ENCODE measurements at regions not wholly inside any gene's neighbourhood (a gene's known extent, or its start where the extent isn't known, plus 50 kb on each side); places are given as distances from the start of the nearest gene placed in this dataset.

DNA sequence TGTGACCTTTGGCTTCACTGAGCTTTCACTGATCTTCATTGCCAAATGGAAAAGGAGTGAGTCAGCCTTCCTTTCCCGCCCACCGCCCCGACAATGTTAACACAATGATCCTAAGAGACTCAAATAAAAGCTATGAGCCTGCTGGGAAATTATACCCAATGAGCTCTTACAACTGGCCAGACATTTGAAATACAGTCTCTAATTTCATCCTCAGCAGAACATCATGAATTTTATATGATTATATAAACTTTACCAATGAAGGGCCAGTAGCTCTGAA, 252.5 kb downstream of the SIPA1L2 start:
- ChIA-PET POLR2A (interaction anchor here (0.6 kb wide), 1 partner anchor 589 kb away, joined by 3 read pairs; no protein-coding TSS in a partner anchor), CTCF (no interaction called here)
- intact Hi-C loops (cut with micrococcal nuclease; ENCODE audit: unreplicated experiment) (no loop called here), in situ Hi-C loops (cut with HindIII; ENCODE audit: low pct_unique_long_range_greater_than_20kb, low sequenced_read_pairs) (no loop called here)
- Histone ChIP-seq H3K9me3 (ENCODE audit: control insufficient read depth, insufficient read depth, low read depth, low read length) (no peaks in the 10 kb centered on the region), H3K27ac (ENCODE audit: low read length) (no peak overlapping the region), H3K4me3 (ENCODE audit: low read depth in 2 of 2, low read length in 2 of 2) (no peak overlapping the region), H3K4me1 (ENCODE audit: control insufficient read depth, insufficient read depth, low read length) (no peaks in the 10 kb centered on the region), H3K27me3 (ENCODE audit: control insufficient read depth, insufficient read depth, low read length) (no peaks in the 10 kb centered on the region), H3K36me3 (ENCODE audit: control insufficient read depth, insufficient read depth, low read length) (no peaks in the 10 kb centered on the region)
- DNase-seq (ENCODE audit: low read depth, low spot score) (no peak), ATAC-seq (no peak)
- TF ChIP-seq SIN3A (IDR thresholded peaks at IDR 0.05; ENCODE audit: borderline replicate concordance, insufficient read depth, low read depth, low read length) = no peak
- no peak for TF ChIP-seq TCF7L2 (IDR thresholded peaks at IDR 0.05; ENCODE audit: low read depth, low read length)
- no peak for TF ChIP-seq POLR2AphosphoS5 (IDR thresholded peaks at IDR 0.05; ENCODE audit: low read depth, low read length)
- TF ChIP-seq CTCF (IDR thresholded peaks at IDR 0.05) = no peak
- TF ChIP-seq, protein P1, sequence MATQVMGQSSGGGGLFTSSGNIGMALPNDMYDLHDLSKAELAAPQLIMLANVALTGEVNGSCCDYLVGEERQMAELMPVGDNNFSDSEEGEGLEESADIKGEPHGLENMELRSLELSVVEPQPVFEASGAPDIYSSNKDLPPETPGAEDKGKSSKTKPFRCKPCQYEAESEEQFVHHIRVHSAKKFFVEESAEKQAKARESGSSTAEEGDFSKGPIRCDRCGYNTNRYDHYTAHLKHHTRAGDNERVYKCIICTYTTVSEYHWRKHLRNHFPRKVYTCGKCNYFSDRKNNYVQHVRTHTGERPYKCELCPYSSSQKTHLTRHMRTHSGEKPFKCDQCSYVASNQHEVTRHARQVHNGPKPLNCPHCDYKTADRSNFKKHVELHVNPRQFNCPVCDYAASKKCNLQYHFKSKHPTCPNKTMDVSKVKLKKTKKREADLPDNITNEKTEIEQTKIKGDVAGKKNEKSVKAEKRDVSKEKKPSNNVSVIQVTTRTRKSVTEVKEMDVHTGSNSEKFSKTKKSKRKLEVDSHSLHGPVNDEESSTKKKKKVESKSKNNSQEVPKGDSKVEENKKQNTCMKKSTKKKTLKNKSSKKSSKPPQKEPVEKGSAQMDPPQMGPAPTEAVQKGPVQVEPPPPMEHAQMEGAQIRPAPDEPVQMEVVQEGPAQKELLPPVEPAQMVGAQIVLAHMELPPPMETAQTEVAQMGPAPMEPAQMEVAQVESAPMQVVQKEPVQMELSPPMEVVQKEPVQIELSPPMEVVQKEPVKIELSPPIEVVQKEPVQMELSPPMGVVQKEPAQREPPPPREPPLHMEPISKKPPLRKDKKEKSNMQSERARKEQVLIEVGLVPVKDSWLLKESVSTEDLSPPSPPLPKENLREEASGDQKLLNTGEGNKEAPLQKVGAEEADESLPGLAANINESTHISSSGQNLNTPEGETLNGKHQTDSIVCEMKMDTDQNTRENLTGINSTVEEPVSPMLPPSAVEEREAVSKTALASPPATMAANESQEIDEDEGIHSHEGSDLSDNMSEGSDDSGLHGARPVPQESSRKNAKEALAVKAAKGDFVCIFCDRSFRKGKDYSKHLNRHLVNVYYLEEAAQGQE (IDR thresholded peaks at IDR 0.05; ENCODE audit: insufficient read depth in 1 of 2, low read depth in 2 of 2, low read length in 1 of 2) = no peak
- BruUV-seq (replicated peaks) = no TSS peak

GRCh38 chr1:232376632-232377493, 253.1 kb downstream of the SIPA1L2 start:
- no peak for ATAC-seq
- in situ Hi-C loops (cut with HindIII; ENCODE audit: low pct_unique_long_range_greater_than_20kb, low sequenced_read_pairs) (no loop called here), intact Hi-C loops (cut with micrococcal nuclease; ENCODE audit: unreplicated experiment) (no loop called here)

More at GRCh38 chr1:232376632-232377493, 253.1 kb downstream of the SIPA1L2 start:
- H3K4me3 ChIP-seq (ENCODE audit: low read depth in 2 of 2, low read length in 2 of 2) = no peak overlapping the region
- ChIA-PET CTCF (no interaction called here), POLR2A (no interaction called here)
- no TSS peak for BruUV-seq (replicated peaks)
- H3K27me3 ChIP-seq (ENCODE audit: control insufficient read depth, insufficient read depth, low read length) = no peaks in the 10 kb centered on the region
- H3K36me3 ChIP-seq (ENCODE audit: control insufficient read depth, insufficient read depth, low read length) = no peaks in the 10 kb centered on the region
- no peak overlapping the region for H3K27ac ChIP-seq (ENCODE audit: low read length)
- no peaks in the 10 kb centered on the region for H3K9me3 ChIP-seq (ENCODE audit: control insufficient read depth, insufficient read depth, low read depth, low read length)
- no peak for DNase-seq (ENCODE audit: low read depth, low spot score)
- H3K4me1 ChIP-seq (ENCODE audit: control insufficient read depth, insufficient read depth, low read length) = no peaks in the 10 kb centered on the region
- TF ChIP-seq SIN3A (IDR thresholded peaks at IDR 0.05; ENCODE audit: borderline replicate concordance, insufficient read depth, low read depth, low read length) (no peak), TCF7L2 (IDR thresholded peaks at IDR 0.05; ENCODE audit: low read depth, low read length) (no peak), POLR2AphosphoS5 (IDR thresholded peaks at IDR 0.05; ENCODE audit: low read depth, low read length) (no peak), CTCF (IDR thresholded peaks at IDR 0.05) (no peak)
- TF ChIP-seq, protein P1 (IDR thresholded peaks at IDR 0.05; ENCODE audit: insufficient read depth in 1 of 2, low read depth in 2 of 2, low read length in 1 of 2) = no peak
